Fibroblast of peridontal ligament (primary cell): ENCODE measurements at regions not wholly inside any gene's neighbourhood (a gene's known extent, or its start where the extent isn't known, plus 50 kb on each side); places are given as distances from the start of the nearest gene placed in this dataset.
"Not testable (repeated sequence)": the region's sequence is repeated elsewhere in the genome, so short reads cannot be mapped to it uniquely, and the experiment has no call there.

Source experiments
- DNase-seq: peaks from one replicate; pipeline ENCODE4 v3.0.0-alpha.2; 2010; ENCODE audit errors: extremely low read depth

- DNase-seq = no peak
These were observed 88.9 kb upstream of the RANBP3L start for GRCh38 chr5:36390640-36391039.

GRCh38 chr5:36392186-36392585 lies 90.5 kb upstream of the RANBP3L start:
- no peak for DNase-seq

- peak; percentile 87 for DNase-seq
These were observed 91.1 kb upstream of the RANBP3L start for GRCh38 chr5:36392818-36393217.

- DNase-seq = peak; percentile 25
These were observed 92.1 kb upstream of the RANBP3L start for GRCh38 chr5:36393656-36394428.

GRCh38 chr5:36395260-36395659 lies 93.6 kb upstream of the RANBP3L start:
- DNase-seq = no peak

GRCh38 chr5:36395947-36396346 lies 94.2 kb upstream of the RANBP3L start:
- not testable (repeated sequence) for DNase-seq

GRCh38 chr5:36396640-36397039 lies 94.9 kb upstream of the RANBP3L start:
- DNase-seq = peak; percentile 54

- DNase-seq = peak; percentile 75
These were observed 96.3 kb upstream of the RANBP3L start for GRCh38 chr5:36397901-36398536.

- DNase-seq = no peak
These were observed 100.8 kb upstream of the RANBP3L start for GRCh38 chr5:36402512-36402906.

GRCh38 chr5:36403632-36404311 lies 102.1 kb upstream of the RANBP3L start:
- DNase-seq = peak; percentile 92

- no peak for DNase-seq
These were observed 104.3 kb upstream of the RANBP3L start for GRCh38 chr5:36406023-36406422.

- peak; percentile 38 for DNase-seq
These were observed 105.7 kb upstream of the RANBP3L start for GRCh38 chr5:36407396-36407795.

- DNase-seq = not testable (repeated sequence)
These were observed 108.0 kb upstream of the RANBP3L start for GRCh38 chr5:36409711-36410110.

- not testable (repeated sequence) for DNase-seq
These were observed 109.0 kb upstream of the RANBP3L start for GRCh38 chr5:36410672-36411071.

GRCh38 chr5:36414869-36415282 lies 113.2 kb upstream of the RANBP3L start:
- DNase-seq = peak; percentile 80

GRCh38 chr5:36416605-36417004 lies 114.9 kb upstream of the RANBP3L start:
- DNase-seq = no peak

- no peak for DNase-seq
These were observed 115.5 kb upstream of the RANBP3L start for GRCh38 chr5:36417221-36417620.

- no peak for DNase-seq
These were observed 116.0 kb upstream of the RANBP3L start for GRCh38 chr5:36417668-36418067.

GRCh38 chr5:36418152-36418979 lies 116.7 kb upstream of the RANBP3L start:
- peak; percentile 51 for DNase-seq

- no peak for DNase-seq
These were observed 119.6 kb upstream of the RANBP3L start for GRCh38 chr5:36421256-36421655.

GRCh38 chr5:36422952-36423351 lies 121.2 kb upstream of the RANBP3L start:
- DNase-seq = peak; percentile 31
